ENCODE measurements at regions not wholly inside any gene's neighbourhood (a gene's known extent, or its start where the extent isn't known, plus 50 kb on each side); places are given as distances from the start of the nearest gene placed in this dataset.

DNA sequence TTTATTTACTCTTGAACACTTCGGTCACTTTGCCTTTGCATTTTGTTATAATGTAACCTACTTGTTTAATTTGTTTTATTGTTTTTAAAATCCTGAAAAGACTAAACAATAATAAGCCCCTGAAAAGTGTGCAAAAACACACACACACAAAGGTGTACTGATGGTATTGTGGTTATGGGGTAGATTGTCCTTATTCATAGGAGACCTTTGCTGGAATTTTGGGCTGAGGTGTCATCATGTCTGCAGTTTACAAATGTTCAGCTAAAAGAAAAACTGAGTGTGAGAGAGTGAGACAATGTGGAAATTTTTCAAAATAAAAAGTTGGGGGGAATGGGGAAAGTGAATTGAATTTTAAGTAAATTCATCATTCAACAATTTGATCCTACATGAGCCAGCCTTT is 174.9 kb downstream of the QDPR start:
- DNase-seq: no peak

- DNase-seq: no peak
Observed at GRCh38 chr4:17336524-17336961, 175.3 kb downstream of the QDPR start.

- DNase-seq: no peak
Observed at GRCh38 chr4:17336069-17336468, 175.8 kb downstream of the QDPR start.

GRCh38 chr4:17335371-17335770 is 176.5 kb downstream of the QDPR start:
- no peak for DNase-seq

- DNase-seq: no peak
Observed at GRCh38 chr4:17332478-17332877, 179.4 kb downstream of the QDPR start.

GRCh38 chr4:17329046-17329445 is 182.8 kb downstream of the QDPR start:
- DNase-seq: no peak

GRCh38 chr4:17328141-17328815 is 183.6 kb downstream of the QDPR start:
- DNase-seq: no peak

DNA sequence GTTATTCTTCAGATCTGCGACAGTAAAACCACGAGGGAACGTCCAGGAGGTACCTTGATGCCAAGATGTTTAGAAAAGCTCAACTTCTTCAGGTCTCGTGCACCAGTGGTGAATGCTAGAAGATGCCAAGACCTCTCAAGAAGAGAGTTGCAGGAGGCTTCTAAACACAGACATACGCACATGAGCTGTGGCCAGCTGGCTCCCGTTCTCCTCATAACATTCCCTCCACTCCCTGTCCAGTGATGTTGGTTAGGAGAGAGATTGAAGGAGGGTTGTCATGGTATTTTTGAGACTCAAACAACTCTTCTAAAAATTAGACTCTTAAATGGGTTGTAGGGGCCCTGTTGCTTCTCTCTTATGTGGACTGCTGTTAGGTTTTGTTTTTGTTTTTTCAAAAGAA is 184.3 kb downstream of the QDPR start:
- DNase-seq: no peak

GRCh38 chr4:17326756-17327155 is 185.1 kb downstream of the QDPR start:
- no peak for DNase-seq

- DNase-seq: no peak
Observed at GRCh38 chr4:17325098-17325497, 186.8 kb downstream of the QDPR start.

- DNase-seq: peak in 27 of 56 donors; percentile 3 to 62 (median 18)
Observed at GRCh38 chr4:17324386-17324830, 187.5 kb downstream of the QDPR start.

- peak in 2 of 56 donors; percentile 12 to 35 for DNase-seq
Observed at GRCh38 chr4:17323554-17324385, 188.1 kb downstream of the QDPR start.

DNA sequence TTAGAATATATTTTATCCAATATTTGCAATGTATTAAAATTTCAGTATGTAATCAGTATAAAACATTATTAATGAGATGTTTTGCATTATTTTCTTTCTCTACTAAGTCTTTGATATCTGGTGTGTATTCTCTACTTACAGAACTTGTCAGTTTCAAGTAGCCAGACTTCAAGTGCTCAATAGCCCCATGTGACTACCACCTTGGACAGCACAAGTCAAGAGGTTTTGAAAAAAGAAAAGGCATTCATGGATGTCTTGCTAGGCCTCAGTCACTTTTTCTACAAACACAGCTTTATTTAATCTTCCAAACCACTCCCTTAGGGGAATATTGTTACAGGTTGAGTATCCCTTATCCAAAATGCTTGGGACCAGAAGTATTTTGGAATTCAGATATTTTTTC is 189.4 kb downstream of the QDPR start:
- DNase-seq: no peak

DNA sequence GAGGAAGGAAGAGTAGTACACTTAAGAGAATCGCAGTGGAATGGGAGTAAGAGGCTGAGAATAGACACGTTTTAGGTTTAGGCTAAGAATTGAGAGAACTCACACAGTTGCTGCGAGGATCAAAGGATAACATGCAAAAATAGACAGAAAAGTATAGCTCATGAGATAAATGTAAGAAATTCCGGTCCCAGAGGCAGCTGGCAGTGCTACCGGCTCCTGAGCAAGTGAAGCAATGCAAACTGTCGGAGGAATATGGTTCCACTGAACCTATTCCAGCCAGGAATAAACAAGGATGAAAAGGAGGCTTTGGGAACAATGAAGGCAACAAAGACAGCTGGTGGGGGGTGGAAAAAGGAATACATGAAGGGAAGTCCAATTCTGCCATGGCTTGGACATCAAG is 191.8 kb downstream of the QDPR start:
- no peak for DNase-seq

DNA sequence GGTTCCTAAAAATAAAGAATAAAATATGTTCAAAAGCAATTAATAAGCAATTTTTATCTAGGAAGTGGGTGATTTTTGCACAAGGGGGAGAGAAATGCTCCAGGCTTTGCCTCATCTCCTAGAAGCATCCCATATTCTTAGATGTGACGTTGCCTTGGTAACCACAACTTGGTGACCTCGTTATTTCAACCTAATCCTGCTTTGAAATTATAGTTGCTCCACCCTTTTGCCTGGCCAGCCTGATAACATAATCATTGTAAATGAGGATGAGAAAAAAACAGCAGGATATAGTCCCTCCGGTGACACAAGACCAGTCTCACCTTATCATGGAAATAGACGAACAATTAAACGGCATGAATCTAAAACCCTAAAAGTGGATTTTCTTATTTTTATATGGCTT is 194.4 kb downstream of the QDPR start:
- no peak for DNase-seq

GRCh38 chr4:17316566-17316965 is 195.3 kb downstream of the QDPR start:
- no peak for DNase-seq

- no peak for DNase-seq
Observed at GRCh38 chr4:17315459-17315858, 196.4 kb downstream of the QDPR start.

GRCh38 chr4:17313194-17313593 is 198.7 kb downstream of the QDPR start:
- no peak for DNase-seq

GRCh38 chr4:17310269-17310652 is 201.6 kb downstream of the QDPR start:
- DNase-seq: no peak

- DNase-seq: no peak
Observed at GRCh38 chr4:17309567-17310268, 202.2 kb downstream of the QDPR start.

DNA sequence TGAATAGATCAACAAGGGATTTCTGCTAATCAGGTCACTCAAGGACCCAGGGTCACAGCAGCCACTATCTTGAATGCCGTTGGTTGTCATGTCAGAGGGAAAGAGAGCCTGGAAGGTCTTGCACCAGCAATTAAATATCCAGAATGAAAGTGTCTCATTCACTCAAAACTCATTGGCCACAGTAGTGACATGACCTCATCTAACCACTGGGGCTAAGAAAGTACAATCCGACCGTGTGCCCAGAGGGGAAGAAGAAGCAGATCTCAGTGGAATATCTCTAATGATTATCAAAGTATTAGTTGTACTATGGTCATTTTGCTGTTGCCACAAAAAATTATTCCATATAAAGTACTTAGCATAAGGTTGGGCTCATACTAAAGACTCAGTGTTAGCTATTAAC is 210.0 kb downstream of the QDPR start:
- DNase-seq: no peak

GRCh38 chr4:17301266-17301665 is 210.6 kb downstream of the QDPR start:
- no peak for DNase-seq
